Putamen (tissue), 1 donor: ENCODE measurements at regions not wholly inside any gene's neighbourhood (a gene's known extent, or its start where the extent isn't known, plus 50 kb on each side); places are given as distances from the start of the nearest gene placed in this dataset.
"Not testable (repeated sequence)": the region's sequence is repeated elsewhere in the genome, so short reads cannot be mapped to it uniquely, and the experiment has no call there.

Experiments used
- DNase-seq: peaks from one replicate; pipeline ENCODE4 v3.0.0-alpha.2; 2016; ENCODE audit warnings: low spot score

DNA sequence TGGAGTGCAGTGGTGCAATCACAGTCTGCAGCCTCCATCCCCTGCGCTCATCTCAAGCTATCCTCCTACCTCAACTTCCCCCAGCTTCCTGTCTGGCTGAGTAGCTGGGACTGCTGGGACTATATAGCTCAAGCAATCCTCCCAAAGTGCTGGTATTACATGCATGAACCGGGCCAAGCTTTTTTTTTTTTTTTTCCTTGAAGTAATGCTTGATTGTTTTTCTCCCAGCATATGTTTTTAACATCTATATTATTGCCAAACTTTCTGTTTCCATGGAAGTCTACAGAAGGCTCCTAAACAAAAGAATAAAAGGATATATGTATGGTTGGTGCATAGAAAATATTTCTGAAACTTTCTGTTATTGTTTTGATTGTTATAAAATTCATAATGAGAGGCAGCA lies 853.6 kb downstream of the KCNA4 start:
- DNase-seq = no peak

DNA sequence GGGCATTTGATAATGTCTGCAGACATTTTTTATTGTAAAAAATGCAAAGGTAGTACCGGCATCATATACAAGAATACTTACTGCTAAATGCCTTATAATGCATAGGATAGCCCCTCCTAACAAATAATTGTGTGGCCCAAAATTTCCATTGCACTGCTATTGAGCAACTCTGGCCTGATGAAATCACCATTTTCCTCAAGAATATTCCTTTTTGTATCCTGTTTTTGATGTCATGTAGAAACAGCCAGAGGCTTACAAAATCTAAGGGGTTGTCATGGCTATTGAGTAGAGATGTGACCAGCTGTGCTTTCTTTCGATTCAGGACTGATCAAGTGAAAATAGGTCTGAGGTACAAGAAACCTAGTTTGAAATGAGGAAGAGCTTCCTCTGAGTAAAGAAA lies 854.3 kb downstream of the KCNA4 start:
- DNase-seq = no peak

DNA sequence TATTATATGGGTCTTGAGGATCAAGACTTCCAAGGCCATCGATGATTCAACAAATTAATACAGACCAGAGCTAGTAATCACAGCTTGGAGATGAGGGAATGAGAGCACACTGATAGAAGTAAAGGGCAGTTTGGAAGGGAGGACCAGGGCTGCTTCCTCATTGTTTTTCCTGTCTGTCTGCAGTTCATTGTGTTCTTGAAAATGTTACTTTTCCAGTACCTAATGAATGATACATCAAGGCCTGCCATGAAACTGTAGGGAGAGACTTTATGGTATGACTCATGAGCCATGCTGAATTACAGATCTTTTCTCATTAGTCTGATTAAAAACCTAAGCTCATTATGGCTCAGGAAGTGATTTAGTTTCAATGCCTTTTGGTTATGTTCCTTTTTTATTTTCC lies 855.6 kb downstream of the KCNA4 start:
- DNase-seq = no peak

DNA sequence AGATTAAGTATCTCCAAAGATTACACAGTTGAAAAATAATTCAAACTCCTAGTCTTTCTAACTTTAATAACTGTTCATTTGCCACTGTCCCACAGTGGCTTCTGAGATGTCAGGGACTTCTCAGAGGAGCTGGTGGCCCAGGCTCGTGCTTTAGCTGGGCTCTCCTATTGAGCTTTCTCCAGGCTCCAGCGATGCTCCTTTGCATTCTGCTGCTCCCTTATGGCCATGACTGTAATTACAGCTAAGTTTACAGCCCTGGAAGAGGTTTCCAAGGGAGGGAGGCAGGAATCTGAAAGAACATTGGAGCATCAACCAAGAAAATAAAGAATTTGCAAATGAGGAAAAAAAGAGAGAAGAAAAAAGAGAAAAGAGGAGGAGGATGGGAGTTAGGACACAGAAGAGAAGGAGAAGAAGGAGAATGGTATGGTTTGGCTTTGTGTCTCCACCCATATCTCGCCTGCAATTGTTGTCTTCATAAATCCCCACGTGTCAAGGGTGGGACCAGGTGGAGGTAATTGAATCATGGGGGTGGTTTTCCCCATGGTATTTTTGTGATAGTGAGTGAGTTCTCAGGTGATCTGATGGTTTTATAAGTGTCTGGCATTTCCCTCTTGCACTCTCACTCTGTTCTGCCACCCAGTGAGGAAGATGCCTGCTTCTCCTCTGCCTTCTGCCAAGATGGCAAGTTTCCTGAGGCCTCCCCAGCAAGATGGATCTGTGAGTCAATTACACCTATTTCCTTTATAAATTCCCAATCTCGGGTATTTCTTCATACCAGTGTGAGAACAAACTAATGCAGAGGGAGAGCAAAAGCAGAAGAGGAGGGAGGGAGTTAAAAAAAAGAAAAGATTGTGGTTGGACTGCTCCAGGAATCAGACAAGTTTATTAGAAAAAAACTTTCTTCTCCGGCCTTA lies 857.0 kb downstream of the KCNA4 start:
- DNase-seq = peak; percentile 7

DNA sequence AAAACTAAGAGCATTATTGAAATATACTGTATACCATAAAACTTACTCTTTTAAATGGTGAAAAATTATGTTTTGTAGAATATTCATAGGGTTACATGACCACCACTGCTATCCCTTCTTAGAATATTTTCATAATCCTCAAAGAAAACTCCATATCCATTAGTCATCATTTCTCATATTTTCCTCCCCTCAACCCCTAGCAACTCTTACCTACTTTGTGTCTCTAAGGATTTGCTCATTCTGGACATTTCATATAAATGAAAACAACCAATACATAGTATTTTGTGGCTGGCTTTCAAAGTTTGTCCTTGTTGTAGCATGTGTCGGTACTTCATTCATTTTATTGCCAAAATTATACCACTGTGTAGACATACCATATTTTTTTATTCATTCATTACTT lies 863.8 kb downstream of the KCNA4 start:
- DNase-seq = no peak

DNA sequence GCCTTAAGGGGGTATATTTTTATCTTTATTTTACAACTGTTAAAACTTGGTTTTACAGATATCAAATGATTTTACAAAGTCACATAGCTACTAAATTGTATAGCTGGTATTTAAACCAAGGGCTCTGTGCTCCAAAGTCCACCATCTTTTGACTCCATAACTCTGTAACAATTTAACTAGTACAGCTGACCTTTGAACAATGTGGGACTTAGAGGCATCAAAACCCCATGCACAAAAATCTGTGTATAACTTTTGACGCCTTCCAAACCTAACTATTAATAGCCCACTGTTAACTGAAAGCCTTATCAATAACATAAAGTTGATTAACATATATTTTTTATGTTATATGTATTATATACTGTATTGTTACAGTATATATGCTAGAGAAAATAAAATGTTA lies 874.3 kb downstream of the KCNA4 start:
- not testable (repeated sequence) for DNase-seq

DNA sequence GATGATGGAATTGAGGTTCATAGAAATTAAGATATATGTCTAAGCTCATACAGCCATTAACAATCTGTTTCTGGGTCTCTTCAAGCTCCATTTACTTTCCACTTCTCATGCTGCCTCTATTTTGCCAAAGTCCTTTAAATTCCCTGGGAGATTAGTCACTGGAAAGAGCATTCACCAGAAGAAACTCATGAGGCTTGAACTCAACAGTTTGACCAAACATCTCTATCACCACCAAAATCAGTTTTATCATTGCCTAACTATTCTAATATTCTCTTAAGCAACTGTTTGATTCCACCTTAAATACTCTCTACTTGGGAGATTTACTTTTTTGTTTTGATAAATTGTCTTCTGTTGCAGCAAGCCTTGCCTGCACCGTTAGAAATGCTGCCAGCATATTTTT lies 881.3 kb downstream of the KCNA4 start:
- DNase-seq = no peak

DNA sequence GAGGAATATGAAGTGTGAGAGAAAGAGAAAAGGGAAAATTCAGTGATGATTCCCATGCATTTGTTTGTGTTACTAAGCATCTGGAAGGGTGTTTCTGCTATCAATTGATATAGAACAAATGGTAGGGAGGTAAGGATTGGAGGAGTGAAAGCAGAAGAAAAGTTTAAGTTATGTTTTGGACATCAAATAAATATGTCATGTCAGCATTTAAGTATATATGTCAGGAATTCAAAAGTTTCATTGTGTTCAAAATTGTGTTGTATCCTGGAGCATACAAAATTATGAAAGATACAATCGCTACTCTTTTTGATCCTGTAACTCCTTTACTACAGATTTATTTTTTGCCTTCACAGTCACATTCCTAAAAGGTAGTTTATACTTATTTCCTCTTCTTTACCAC lies 885.8 kb downstream of the KCNA4 start:
- no peak for DNase-seq

DNA sequence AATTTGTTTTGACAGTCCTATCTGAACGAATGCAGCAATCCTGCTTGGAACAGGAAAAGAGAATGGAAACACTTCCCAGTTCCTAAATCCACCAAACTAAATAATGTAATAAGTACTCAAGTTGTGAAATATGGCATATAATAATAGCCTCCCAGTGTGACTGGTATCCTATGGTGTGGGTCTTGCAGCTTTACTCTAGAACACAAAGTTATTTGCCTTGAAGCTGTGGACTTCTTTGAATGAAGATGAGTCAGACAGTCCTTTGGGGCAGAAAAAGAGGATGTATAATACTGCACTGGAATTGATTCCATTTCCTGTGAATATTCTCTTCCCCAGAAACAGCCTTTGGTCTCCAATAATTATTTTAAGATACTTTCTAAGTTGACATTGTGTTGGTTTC lies 887.0 kb downstream of the KCNA4 start:
- no peak for DNase-seq

DNA sequence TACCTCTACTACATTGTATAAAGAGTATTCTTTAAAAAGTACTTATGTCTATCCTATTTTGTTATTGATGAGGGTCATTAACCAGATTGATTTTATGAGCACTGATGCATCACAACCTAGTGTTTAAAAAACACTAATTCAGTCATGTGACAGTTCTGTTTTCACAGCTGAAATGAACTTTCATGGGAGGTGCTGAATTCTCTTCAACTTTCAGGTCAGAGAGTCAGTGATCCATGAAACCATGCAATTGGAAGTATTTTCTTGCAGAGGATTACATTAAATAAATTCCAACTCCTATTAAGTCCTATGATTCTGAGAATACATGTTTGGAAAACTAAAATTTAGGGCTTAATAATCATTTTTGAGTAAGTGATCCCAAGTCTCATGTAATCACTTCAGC lies 889.4 kb downstream of the KCNA4 start:
- no peak for DNase-seq

DNA sequence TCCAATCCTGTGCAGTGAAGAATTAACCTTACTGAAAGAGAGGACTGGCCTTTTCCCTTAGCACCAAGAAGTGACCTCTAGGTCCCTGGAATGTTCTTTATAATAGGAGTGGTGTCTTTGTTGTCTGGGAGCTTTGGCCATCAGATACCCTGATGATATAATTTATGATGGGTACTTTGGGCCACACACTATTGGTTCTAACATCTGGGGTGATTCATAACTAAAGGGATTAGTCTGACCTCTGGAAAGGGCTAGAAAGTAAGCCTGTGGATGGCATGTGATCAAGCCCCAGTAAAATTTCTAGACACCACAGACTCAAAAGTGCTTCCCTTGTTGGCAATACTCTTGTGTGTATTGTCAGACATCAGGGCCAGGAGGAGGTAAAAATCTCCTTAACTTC lies 891.2 kb downstream of the KCNA4 start:
- no peak for DNase-seq

DNA sequence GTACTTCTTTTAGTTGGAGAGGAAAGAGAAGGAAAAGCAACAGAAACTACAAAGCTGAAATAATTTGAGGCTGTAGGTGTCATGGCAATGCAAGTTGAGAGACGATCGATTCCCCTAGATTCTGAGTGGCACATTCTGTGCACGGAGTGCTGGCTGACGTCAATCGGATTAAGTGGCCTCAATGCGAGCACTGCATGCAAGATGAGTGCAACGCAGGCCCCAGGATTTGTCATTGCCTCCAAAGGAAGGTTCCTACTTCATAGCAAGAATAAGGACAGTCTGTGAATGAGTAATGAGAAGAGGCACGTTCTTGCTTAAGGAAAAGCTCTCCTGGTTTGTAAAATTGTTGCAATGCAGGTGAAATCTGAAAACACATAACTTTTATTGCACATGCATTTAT lies 892.4 kb downstream of the KCNA4 start:
- DNase-seq = no peak

DNA sequence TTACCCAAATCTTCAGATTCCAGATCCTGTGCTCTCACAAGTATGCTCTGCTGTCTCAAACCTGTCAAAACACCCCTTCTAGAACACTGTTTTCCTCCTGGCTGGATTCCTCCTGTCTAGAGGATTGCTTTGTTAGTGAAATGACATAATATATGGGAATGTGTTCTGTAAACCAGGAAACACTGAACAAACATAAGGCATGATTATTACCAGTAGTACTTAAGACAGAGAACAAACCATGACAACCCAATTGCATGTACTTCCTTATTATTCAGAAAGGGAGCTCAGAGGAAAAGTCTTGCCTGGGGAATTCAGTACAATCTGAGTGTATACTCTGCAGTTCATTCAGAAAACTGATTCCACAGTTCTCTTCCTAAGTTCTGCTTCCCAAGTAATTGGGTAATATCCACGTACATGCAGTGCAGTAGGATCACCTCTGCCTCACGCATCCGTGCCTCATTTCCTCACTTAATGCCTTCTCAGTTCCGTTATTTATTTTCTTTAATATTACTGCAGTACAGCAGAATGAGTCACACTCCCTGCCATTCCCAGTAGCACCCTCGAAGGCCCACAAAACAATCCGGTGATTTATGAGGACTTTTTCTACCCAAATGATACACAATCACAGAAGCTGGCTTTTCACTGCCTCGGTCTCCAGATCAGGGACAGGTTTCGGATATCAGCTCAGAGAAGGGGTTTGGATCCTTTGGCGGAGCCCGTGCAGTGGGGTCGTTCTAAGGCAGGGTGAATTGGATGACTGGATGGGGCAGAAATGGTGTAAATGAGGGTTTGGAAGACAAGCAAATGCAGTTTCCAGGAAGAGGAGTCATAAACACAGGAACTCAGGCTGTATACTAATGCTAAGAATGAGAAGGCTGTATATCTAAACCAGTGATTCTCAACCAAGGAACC lies 896.9 kb downstream of the KCNA4 start:
- no peak for DNase-seq

DNA sequence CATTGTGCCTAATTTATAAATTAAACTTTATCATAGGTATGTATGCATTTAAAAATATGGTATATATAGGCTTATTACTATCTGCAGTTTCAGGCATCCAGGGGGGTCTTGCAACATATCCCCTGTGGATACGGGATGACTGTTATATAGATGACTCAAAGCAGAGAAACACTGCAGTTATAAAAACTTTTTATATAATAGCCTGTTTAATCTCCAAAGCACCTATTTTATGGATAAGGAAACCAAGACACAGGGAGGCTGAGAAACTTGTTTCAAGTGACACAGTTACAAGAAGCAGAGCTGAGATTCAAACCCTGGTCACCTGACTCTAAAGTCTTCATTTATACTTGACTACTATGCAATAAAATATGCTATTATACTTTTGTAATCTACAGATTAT lies 897.7 kb downstream of the KCNA4 start:
- no peak for DNase-seq

DNA sequence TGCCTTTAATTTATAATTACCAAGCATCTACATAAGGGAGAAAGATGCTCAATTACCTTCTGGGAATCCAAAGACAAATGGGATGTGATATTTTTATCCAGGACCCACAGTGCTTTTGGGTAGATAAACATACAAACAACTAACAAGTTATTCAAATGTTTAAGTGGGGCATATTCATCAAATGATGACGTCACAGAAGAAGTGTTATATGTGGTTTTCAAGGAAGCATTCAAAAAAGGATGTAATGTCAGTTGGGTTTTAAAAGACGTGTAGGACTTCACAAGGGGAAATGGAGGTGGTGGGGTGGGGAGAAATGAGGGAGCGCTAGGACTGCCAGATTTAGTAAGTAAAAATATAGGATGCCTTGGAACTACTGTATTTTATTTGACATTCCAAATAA lies 915.9 kb downstream of the KCNA4 start:
- DNase-seq = no peak

DNA sequence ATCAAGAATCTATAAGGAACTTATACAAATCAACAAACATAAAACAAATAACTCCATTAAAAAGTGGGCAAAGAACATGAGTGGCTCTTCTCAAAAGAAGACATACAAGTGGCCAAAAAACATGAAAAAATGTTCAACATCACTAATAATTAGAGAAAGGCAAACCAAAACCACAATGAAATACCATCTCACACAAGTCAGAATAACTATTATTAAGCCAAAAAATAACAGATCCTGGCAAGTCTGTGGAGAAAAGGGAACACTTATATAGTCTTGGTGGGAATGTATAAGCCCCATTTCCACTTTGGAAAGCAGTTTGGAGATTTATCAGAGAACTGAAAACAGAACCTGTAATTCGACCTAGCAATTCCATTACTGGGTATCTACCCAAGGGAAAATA lies 921.0 kb downstream of the KCNA4 start:
- DNase-seq = no peak

DNA sequence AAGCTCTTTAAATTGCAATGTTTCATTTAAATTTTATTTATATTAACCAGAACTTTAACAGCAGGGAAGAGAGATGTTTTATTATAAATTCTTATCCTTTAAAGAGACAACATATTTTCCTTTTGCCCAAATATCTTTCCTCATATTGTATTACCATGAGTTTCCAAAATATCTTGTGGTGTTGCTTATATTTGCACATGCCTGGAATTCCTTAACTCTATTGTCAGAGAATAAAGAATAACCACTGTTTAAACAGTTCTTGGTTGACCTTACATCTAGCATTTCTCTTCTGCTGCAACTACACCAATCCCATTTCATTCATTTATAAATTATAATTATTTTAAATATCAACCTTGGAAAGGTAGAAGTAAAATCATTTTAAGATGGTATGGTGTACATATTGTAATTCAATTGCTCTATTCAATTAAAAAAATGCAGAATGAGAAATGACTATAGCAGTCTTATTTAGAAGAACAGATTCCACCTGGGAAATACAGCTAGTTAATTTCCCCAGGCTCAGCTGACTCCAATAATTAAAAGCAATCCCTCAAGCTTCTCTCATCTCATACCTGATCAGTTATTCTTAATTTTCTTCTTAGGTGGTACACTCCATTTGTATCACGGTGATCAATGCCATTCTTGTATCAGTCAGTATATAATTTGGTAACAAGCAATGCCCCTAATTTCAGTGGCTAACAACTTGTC lies 923.3 kb downstream of the KCNA4 start:
- no peak for DNase-seq

DNA sequence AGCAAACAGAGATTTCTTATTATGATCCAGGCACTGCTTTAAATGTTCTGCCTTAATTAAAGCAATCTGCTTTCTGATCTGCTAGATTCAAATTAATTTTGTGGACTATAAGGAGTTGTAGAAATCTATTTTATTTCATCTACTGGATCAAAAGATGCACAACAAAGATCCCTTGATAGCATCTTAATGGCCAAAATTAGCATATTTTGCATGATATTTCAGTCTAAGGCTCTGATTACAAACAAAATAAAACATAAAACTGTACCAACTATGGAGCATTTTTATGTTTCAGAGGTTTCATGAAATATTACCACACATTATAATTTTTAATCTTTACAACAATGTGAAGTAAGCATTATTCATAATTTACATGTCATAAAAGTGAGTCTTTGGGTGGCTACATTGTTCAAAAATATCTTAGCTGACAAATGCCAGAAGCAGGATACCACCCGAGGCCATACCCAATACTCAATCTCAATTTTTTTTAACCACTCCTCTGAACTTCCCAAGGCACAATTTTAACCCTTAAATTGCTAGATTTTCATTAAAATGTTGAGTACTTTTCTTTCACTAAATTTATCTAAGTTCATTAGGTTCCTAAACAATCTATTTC lies 929.5 kb downstream of the KCNA4 start:
- DNase-seq = no peak

DNA sequence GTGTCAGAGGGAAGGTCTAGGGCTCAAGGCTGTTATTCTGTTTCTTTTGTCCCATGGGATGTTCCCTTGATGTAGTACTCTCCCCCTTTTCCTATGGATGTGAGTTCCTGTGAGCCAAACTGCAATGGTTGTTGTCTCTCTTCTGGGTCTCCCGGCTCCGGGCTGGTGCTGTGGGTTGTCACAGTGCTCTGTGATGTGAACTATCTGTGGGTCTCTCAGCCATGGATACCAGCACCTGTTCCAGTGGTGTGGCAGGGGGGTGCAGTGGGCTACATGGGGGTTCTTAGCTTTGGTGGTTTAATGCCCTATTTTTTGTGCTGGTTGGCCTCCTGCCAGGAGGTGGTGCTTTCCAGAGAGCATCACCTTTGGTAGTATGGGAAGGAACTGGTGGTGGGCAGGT lies 941.1 kb downstream of the KCNA4 start:
- DNase-seq = no peak

DNA sequence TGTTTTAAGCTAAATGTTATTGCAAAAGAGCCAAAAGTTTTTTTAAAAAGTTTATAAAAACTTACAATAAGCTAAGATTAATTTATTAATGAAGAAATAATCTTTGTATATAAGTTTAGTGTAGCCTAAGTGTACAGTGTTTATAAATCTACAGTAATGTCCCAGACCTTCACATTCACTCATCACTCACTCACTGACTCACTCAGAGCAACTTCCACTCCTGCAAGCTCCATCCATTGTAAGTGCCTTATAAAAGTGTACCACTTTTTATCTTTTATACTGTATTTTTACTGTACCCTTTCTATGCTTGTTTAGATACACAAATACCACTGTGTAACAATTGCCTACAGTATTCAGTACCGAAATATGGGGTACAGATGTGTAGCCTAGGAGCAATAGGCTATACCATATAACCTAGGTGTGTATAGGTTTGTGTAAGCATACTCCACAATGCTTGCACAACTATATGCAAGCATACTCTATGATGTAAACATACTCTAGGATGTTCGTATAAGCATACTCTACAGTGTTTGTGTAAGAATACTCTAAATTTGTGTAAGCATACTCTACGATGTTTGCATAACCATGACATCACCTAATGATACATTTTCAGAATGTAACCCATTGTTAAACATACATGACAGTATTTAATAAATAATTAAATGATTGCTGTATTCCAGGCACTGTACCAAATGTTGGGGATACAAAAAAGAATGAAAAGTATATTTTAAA lies 953.0 kb downstream of the KCNA4 start:
- DNase-seq = no peak

DNA sequence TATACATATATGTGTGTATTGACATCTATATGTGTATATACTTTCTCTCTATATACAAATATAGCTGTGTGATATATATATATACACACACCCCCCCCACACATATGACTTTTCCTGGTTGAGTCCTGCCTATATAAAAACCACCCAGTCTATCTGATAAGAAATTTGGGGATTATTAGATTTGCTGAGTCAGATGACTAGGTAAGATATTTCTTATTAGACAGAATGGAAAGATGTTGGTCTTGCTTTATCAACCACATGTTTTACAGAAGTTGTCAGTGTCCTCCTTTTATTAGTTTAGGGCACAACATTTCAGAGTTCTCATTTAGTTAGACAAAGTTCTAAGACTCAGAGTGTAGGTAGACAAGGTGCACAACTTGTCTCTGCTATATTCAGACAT lies 953.3 kb downstream of the METTL15 start:
- no peak for DNase-seq
